Body of pancreas (tissue), 4 donors: ENCODE measurements at regions not wholly inside any gene's neighbourhood (a gene's known extent, or its start where the extent isn't known, plus 50 kb on each side); places are given as distances from the start of the nearest gene placed in this dataset.

Experiments
- ATAC-seq: fragments of 150-250 bp; one replicate; pipeline ENCODE4 v1.9.1; 2016
- DNase-seq, 4 donors: peaks; one replicate each; pipeline ENCODE4 v3.0.0-alpha.2; 2019
- H3K27ac ChIP-seq, 4 donors: fragments of 200-600 bp; sonication (generic); 1 replicate in 3 of 4; 2 replicates in 1 of 4; pipeline versions ENCODE4 v1.5.1 to v1.6.1; 2016 to 2019; ENCODE audit warnings: mild to moderate bottlenecking in 1 of 4, mixed read lengths in 1 of 4, moderate library complexity in 1 of 4
- H3K27me3 ChIP-seq, 2 donors: fragments of 200-600 bp; sonication (generic); one replicate each; pipeline ENCODE4 v1.6.0; 2016; ENCODE audit warnings: mild to moderate bottlenecking in 1 of 2
- H3K36me3 ChIP-seq, 2 donors: fragments of 200-600 bp; sonication (generic); replicated peaks in 1 of 2; 2 replicates each; pipeline ENCODE4 v1.5.1; 2016; ENCODE audit warnings: low read depth in 2 of 2; ENCODE audit not compliant: insufficient read depth in 1 of 2
- H3K4me1 ChIP-seq: fragments of 200-600 bp; sonication (generic); one replicate; pipeline ENCODE4 v1.6.0; 2016
- H3K4me3 ChIP-seq, 2 donors: fragments of 200-600 bp; sonication (generic); 1 replicate in 1 of 2; 2 replicates in 1 of 2; pipeline ENCODE4 v1.5.1; 2016 to 2019
- H3K9me3 ChIP-seq, 3 donors: fragments of 200-600 bp; sonication (generic); 1 replicate in 2 of 3; 2 replicates in 1 of 3; pipeline ENCODE4 v1.5.1; 2016
- CTCF ChIP-seq, 7 experiments: fragments of 450-650 bp in 4 of 7; fragments of 200-600 bp in 3 of 7; sonication (generic) in 3 of 7; IDR thresholded peaks; one replicate each; pipeline ENCODE4 v1.5.1; 2016 to 2019; ENCODE audit warnings: antibody characterized with exemption in 7 of 7
- POLR2A ChIP-seq, 3 donors: fragments of 450-650 bp; IDR thresholded peaks; one replicate each; pipeline ENCODE4 v1.6.1; 2016; ENCODE audit warnings: antibody characterized with exemption in 3 of 3, mild to moderate bottlenecking in 2 of 3
- WGBS, 2 donors: methylation state at CpG; one replicate each; pipeline ENCODE4 v1.1.5; 2017; 5-methylcytosine and 5-hydroxymethylcytosine counted together
- intact Hi-C: fragments of 100-400 bp; cut with DNase I; formaldehyde crosslinking; loops from one replicate; pipeline ENCODE4 v1.15.1; 2023

GRCh38 chr11:101334581-101334980 is 205.0 kb upstream of the PGR start:
- no peak for ATAC-seq
- H3K27me3 ChIP-seq: no peaks in the 10 kb centered on the region
- DNase-seq: no peak

GRCh38 chr11:101331411-101331810 is 201.8 kb upstream of the PGR start:
- Histone ChIP-seq H3K36me3 (no peaks in the 10 kb centered on the region), H3K27me3 (no peaks in the 10 kb centered on the region), H3K9me3 (no peaks in the 10 kb centered on the region), H3K27ac (no peak overlapping the region), H3K4me3 (no peak overlapping the region), H3K4me1 (no peaks in the 10 kb centered on the region)
- intact Hi-C loops: no loop called here
- TF ChIP-seq POLR2A (IDR thresholded peaks at IDR 0.05): no peak
- ATAC-seq (no peak), DNase-seq (no peak)
- 33 to 59% methylated on average over 4 of the region's 4 CpGs for WGBS, 2 donors

More at GRCh38 chr11:101334581-101334980, 205.0 kb upstream of the PGR start:
- no peak for TF ChIP-seq CTCF (IDR thresholded peaks at IDR 0.05)
- no peak for TF ChIP-seq POLR2A (IDR thresholded peaks at IDR 0.05)
- Histone ChIP-seq H3K36me3 (no peaks in the 10 kb centered on the region), H3K4me1 (no peaks in the 10 kb centered on the region), H3K9me3 (no peaks in the 10 kb centered on the region), H3K4me3 (no peak overlapping the region), H3K27ac (no peak overlapping the region)
- WGBS, 2 donors: 61 to 71% methylated on average over 1 of the region's 1 CpG
- intact Hi-C loops: no loop called here

GRCh38 chr11:101327908-101328307 is 198.3 kb upstream of the PGR start:
- ATAC-seq: no peak
- Histone ChIP-seq H3K27me3 (no peaks in the 10 kb centered on the region), H3K27ac (no peak overlapping the region), H3K4me1 (no peaks in the 10 kb centered on the region), H3K36me3 (no peaks in the 10 kb centered on the region), H3K4me3 (no peak overlapping the region), H3K9me3 (no peaks in the 10 kb centered on the region)
- intact Hi-C loops: no loop called here
- no peak for TF ChIP-seq CTCF (IDR thresholded peaks at IDR 0.05)
- TF ChIP-seq POLR2A (IDR thresholded peaks at IDR 0.05): no peak
- 21 to 22% methylated on average over 3 of the region's 3 CpGs for WGBS, 2 donors
- DNase-seq: no peak

GRCh38 chr11:101326141-101326540 is 196.5 kb upstream of the PGR start:
- TF ChIP-seq CTCF (IDR thresholded peaks at IDR 0.05): no peak
- Histone ChIP-seq H3K4me3 (no peak overlapping the region), H3K27me3 (no peaks in the 10 kb centered on the region), H3K9me3 (no peaks in the 10 kb centered on the region), H3K36me3 (no peaks in the 10 kb centered on the region), H3K27ac (no peak overlapping the region), H3K4me1 (no peaks in the 10 kb centered on the region)
- intact Hi-C loops: no loop called here
- DNase-seq (no peak), ATAC-seq (no peak)

- H3K27me3 ChIP-seq: no peaks in the 10 kb centered on the region
- no peak overlapping the region for H3K27ac ChIP-seq
- H3K4me1 ChIP-seq: no peaks in the 10 kb centered on the region
- ATAC-seq: no peak
- intact Hi-C loops: no loop called here
- H3K4me3 ChIP-seq: no peak overlapping the region
- TF ChIP-seq POLR2A (IDR thresholded peaks at IDR 0.05): no peak
- no peak for TF ChIP-seq CTCF (IDR thresholded peaks at IDR 0.05)
- DNase-seq: no peak
- 23 to 32% methylated on average over 2 of the region's 2 CpGs for WGBS, 2 donors
- H3K9me3 ChIP-seq: no peaks in the 10 kb centered on the region
- no peaks in the 10 kb centered on the region for H3K36me3 ChIP-seq
Measured at GRCh38 chr11:101323997-101324396, 194.4 kb upstream of the PGR start.
